ENCODE measurements at regions not wholly inside any gene's neighbourhood (a gene's known extent, or its start where the extent isn't known, plus 50 kb on each side); places are given as distances from the start of the nearest gene placed in this dataset.
"Not testable (repeated sequence)": the region's sequence is repeated elsewhere in the genome, so short reads cannot be mapped to it uniquely, and the experiment has no call there.

DNA sequence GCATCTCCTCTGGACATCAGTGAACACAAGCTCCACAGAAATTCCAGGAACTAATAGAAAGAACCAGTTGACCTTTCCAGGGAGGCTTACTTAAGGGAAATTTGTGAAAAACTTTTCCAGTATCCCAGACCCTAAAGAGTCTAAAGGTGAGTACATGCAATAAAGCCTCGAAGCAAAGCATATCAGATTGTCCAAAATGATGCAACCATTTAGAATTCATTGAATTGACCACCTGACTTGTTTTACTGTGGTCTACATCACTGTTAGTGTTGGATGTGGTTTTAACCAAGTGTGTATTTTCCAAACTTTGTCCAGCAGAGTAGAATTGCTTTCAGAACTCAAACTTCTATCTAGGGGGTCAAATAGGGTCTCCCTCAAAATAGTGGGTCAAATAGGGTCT lies 76.3 kb upstream of the TIAM1 start:
- TF ChIP-seq POLR2A (IDR thresholded peaks at IDR 0.05) (no peak), POLR2AphosphoS5 (IDR thresholded peaks at IDR 0.05) (no peak)
- TF ChIP-seq, protein P1, sequence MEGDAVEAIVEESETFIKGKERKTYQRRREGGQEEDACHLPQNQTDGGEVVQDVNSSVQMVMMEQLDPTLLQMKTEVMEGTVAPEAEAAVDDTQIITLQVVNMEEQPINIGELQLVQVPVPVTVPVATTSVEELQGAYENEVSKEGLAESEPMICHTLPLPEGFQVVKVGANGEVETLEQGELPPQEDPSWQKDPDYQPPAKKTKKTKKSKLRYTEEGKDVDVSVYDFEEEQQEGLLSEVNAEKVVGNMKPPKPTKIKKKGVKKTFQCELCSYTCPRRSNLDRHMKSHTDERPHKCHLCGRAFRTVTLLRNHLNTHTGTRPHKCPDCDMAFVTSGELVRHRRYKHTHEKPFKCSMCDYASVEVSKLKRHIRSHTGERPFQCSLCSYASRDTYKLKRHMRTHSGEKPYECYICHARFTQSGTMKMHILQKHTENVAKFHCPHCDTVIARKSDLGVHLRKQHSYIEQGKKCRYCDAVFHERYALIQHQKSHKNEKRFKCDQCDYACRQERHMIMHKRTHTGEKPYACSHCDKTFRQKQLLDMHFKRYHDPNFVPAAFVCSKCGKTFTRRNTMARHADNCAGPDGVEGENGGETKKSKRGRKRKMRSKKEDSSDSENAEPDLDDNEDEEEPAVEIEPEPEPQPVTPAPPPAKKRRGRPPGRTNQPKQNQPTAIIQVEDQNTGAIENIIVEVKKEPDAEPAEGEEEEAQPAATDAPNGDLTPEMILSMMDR (IDR thresholded peaks at IDR 0.05): no peak
- intact Hi-C loops (cut with DNase I; ENCODE audit: low total_unique reads): no loop called here
- Histone ChIP-seq H3K4me1 (no peaks in the 10 kb centered on the region), H3K9me3 (no peaks in the 10 kb centered on the region), H3K36me3 (no peaks in the 10 kb centered on the region), H3K4me3 (no peak overlapping the region), H3K27me3 (no peaks in the 10 kb centered on the region), H3K27ac (no peak overlapping the region)
- no peak for DNase-seq (ENCODE audit: low spot score in 2 of 2)

DNA sequence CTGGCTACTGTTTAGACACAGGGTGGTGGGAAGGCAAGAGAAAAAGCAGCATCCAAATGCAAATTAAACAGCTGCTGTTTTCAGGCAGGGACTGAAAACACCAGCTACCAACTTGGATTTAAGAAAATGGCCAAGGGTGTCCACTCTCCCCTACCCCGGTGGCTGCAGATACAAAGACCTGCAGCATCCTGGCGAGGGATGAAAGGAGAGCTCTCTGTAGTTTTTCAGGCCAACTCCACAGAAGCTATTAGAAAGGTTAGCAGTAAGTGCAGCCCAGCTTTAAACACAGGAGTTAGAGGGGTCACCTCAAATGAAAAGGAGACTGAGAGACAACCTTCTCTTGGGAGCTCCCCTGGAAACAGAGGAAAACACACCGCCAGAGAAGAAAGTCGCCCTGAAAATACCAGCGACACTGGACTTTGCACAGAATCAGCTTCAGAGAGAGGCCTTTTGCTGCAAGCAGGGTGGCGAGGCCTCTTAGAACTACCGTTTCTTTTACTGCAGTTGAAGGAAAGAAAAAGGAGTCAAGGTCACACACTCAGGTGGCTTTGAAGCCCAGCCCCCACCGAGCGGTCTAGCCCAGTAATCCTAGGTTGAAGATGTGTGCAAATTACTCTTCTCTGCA lies 74.4 kb upstream of the TIAM1 start:
- H3K36me3 ChIP-seq: no peaks in the 10 kb centered on the region
- no peak overlapping the region for H3K4me3 ChIP-seq
- no peak overlapping the region for H3K27ac ChIP-seq
- TF ChIP-seq POLR2AphosphoS5 (IDR thresholded peaks at IDR 0.05) (no peak), POLR2A (IDR thresholded peaks at IDR 0.05) (no peak)
- TF ChIP-seq, protein P1 (IDR thresholded peaks at IDR 0.05): no peak
- no peaks in the 10 kb centered on the region for H3K9me3 ChIP-seq
- no peak for DNase-seq (ENCODE audit: low spot score in 2 of 2)
- H3K4me1 ChIP-seq: no peaks in the 10 kb centered on the region
- H3K27me3 ChIP-seq: no peaks in the 10 kb centered on the region
- intact Hi-C loops (cut with DNase I; ENCODE audit: low total_unique reads): no loop called here

DNA sequence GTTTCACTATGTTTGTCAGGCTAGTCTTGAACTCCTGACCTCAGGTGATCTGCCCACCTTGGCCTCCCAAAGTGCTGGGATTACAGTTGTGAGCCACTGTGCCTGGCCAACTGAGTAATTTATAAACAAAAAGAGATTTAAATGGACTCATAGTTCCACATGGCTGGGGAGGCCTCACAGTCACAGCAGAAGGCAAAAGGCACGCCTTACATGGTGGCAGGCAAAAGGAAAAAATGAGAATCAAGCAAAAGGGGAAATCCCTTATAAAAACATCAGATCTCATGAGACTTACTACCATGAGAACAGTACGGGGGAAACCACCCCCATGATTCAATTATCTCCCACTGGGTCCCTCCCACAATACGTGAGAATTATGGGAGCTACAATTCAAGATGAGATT lies 73.2 kb upstream of the TIAM1 start:
- DNase-seq (ENCODE audit: low spot score in 2 of 2); H3K4me3 ChIP-seq; H3K4me1 ChIP-seq; H3K36me3 ChIP-seq; H3K27me3 ChIP-seq; H3K27ac ChIP-seq; intact Hi-C loops (cut with DNase I; ENCODE audit: low total_unique reads); H3K9me3 ChIP-seq: not testable (repeated sequence)

DNA sequence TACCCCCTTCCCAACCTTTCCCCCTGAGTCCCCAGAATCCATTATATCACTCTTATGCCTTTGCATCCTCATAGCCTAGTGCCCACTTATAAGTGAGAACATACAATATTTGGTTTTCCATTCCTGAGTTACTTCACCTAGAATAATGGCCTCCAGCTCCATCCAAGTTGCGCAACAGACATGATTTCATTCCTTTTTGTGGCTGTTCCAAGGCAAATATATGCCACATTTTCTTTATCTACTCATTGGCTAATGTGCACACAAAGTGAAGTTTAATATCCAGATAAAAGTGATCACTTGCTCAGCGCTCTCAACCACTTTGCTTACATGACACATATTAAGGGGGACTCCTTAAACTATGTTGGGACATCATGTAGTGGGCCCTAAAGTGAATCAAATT lies 72.4 kb upstream of the TIAM1 start:
- H3K36me3 ChIP-seq: no peaks in the 10 kb centered on the region
- TF ChIP-seq POLR2A (IDR thresholded peaks at IDR 0.05) (no peak), POLR2AphosphoS5 (IDR thresholded peaks at IDR 0.05) (no peak)
- TF ChIP-seq, protein P1 (IDR thresholded peaks at IDR 0.05): no peak
- H3K9me3 ChIP-seq: no peaks in the 10 kb centered on the region
- intact Hi-C loops (cut with DNase I; ENCODE audit: low total_unique reads): no loop called here
- H3K27me3 ChIP-seq: no peaks in the 10 kb centered on the region
- no peak overlapping the region for H3K27ac ChIP-seq
- H3K4me3 ChIP-seq: no peak overlapping the region
- no peak for DNase-seq (ENCODE audit: low spot score in 2 of 2)
- H3K4me1 ChIP-seq: no peaks in the 10 kb centered on the region

DNA sequence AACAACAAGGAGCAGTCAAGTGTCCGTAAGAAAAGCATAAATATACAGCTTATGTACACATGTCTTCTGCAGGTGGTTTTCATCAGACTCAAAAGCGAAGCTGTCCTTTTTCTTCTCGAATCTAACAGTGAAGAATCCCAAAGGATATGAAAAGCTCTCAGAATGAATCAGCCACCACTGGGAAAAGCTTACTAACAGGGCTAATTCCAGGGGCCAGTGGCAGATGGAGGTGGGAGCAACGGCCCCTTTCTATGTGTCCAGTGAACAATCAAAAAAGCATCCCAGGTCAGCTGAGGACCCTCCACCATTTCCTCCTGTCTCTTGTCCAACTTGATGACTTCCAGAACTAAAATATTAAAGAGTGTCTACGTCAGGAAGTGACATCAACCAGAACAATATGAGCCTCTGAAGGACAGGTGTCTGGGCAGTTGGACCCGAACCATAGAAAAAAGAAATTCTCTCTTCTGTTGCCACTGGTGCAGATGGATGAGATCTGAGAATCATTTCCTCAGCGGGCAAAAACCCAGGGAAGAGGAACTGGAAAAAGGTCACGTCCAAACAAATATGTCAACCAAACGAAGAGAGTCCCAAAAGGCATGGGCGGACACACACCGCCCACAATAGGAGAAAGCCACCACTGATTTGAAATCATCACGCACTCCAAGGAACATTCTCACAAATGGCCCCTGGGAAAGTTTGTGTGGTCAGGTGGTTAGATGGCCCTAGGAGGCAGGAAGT lies 70.4 kb upstream of the TIAM1 start:
- Histone ChIP-seq H3K4me3 (no peak overlapping the region), H3K9me3 (no peaks in the 10 kb centered on the region), H3K27me3 (no peaks in the 10 kb centered on the region), H3K4me1 (no peaks in the 10 kb centered on the region), H3K36me3 (no peaks in the 10 kb centered on the region), H3K27ac (no peak overlapping the region)
- TF ChIP-seq, protein P1 (IDR thresholded peaks at IDR 0.05): no peak
- no peak for TF ChIP-seq POLR2A (IDR thresholded peaks at IDR 0.05)
- no peak for TF ChIP-seq POLR2AphosphoS5 (IDR thresholded peaks at IDR 0.05)
- no peak for DNase-seq (ENCODE audit: low spot score in 2 of 2)
- intact Hi-C loops (cut with DNase I; ENCODE audit: low total_unique reads): no loop called here
